ENCODE measurements at regions not wholly inside any gene's neighbourhood (a gene's known extent, or its start where the extent isn't known, plus 50 kb on each side); places are given as distances from the start of the nearest gene placed in this dataset.
"Not testable (repeated sequence)": the region's sequence is repeated elsewhere in the genome, so short reads cannot be mapped to it uniquely, and the experiment has no call there.

DNA sequence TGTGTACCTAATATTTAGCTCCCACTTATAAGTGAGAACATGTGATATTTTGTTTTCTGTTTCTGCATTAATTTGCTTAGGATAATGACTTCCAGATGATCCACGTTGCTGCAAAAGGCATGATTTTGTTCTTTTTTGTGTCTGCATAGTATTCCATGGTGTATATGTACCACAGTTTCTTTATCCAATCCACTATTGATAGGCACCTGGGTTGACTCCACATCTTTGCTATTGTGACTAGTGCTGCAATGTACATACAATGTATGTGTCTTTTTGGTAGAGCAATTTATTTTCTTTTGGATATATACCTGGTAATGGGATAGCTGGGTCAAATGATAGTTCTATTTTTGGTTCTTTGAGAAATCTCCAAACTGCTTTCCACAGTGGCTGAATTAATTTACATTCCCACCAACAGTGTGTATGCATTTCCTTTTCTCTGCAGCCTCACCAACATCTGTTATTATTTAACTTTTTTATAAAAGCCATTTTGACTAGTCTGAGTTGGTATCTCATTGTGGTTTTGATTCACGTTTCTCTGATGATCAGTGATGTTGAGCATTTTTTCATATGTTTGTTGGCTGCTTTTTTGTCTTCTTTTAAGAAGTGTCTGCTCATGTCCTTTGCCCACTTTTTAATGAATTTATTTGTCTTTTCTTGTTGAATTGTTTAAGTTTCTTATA is 102.8 kb upstream of the GAS1 start:
- DNase-seq: not testable (repeated sequence)

DNA sequence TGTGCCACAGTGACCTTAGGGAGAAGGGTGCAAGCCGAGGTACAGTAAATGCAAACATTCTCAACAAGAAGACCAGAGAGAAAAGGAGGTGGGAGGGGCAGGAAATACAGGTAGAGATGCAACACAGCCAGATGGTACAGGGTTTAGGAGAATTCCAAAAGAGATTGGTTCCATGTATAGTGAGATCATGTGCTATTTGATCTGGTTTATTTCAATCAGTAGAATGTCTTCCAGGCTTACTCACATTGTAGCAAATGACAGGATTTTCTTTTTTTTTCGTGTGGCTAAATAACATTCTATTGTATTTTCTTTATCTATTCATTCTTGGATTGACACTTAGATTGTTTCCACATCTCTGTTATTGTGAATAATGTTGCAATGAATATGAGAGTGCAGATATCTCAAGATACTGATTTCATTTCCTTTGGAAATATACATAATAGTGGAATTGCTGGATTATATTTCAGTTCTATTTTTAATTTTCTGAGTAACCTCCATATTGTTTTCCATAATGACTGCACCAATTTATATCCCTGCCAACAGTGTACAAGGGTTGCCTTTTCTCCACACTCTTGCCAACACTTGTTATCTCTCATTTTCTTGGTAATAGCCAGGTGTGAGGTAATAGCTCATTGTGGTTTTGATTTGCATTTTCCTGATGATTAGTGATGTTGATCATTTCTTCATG is 107.8 kb upstream of the GAS1 start:
- DNase-seq: no peak

DNA sequence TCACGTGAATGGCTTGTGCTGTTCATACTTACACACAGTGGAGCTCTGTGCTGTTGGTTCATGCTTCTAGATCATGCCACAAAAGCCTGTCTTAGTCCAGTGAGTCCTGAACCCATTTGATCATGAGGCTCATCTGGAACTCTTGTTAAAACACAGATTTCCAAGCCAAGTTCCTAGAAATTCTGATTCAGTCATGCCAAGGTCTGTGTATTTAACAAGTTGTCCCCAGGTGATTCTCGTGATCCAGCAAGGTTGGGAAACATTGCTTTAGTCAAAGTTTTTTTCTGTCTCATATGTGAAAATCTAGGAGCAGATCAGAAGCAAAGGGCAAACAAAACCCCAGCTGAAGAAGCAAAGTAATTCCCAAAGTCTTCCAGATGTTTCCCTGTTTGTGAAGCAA is 112.5 kb upstream of the GAS1 start:
- no peak for DNase-seq

DNA sequence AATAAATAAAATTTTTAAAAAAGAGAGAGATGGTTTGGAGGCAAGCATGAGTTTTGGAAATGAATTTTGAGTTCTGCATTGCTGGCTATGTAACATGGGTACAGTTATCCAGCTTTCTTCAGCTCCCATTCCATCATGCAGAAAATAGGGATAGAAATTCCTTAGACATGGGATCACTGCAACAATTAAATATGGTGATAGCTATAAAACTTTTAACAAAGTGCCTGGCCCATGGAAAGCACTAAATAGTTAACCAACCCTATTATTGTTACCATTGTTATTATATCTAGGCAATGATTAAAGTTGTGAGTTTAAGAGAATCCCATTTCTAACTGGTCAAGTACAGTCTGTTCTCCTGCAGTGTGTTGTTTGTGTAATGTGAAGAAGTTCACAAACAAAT is 115.4 kb upstream of the GAS1 start:
- no peak for DNase-seq

DNA sequence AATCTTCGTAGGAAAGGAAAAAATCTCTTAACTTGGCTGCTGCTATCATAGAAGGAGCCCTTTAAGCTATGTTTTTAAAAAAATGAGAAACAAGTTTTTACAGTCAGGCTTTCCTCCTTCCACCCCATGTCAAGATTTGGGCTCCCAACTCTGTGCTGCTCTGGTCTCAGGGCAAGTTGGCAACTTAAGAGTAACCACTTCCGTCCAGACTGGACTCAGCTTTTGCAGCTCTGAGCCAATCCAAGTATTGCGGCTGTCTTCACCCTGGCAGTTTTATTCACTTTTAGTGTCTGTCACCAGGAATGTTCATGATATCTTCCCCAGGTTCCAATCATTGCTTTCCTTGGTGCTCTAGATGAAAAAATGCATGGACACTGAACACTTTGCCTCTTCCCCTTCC is 115.9 kb upstream of the GAS1 start:
- DNase-seq: no peak

DNA sequence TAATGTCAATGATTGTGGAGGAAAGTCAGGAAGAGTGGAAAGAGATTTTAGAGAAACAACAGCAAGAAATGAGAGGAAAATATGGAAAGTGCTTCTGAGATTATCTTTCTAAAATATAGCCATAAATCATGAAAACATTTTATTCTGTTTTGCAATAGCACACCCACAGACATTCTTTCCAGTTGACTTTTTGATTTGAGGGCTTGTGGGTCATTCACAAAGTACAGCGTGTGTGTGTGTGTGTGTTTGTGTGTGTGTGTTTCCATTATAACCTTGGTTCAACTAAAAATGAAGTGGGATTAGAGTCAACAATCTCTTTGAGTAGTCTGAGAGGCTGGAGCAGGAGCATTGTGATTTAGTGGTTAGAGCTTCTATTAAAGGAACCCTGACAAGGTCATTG is 116.6 kb upstream of the GAS1 start:
- no peak for DNase-seq

DNA sequence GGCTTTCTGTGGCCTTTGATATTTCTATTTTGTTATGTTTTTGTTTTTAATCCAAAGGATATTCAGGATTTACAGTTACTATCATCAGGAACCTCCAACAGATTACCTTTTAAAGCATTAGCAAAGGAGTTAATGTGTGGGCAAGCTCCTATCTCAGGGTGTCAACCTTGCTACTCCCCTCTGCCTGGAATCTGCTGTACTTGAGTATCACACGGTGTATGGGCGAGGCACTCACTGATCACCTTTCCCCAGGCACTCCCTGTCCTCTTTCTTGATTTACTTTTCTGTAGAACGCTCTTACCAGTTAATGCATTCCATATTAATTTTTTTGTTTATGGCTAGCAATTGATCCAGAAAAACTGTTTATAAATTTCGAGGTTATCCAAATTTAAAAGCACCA is 117.0 kb upstream of the GAS1 start:
- DNase-seq: no peak

DNA sequence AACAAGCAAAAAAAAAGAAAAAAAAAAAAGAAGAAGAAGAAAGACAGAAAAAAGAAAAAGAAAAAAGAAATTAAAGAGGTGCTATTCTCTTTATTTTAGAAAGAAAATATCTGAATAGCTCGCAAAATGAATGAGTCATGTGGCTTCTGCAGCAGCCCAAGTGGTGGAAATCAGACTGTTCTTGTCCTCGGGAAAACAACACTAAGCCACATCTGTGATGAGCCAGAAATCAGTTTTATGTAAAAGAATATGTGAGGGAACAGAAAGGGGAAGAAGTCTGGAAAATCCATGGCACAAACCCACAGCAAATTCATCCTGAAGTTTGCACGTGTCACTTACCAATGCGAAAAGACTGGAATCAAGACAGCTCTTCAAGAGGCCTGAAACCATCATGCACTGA is 118.7 kb upstream of the GAS1 start:
- DNase-seq: no peak

DNA sequence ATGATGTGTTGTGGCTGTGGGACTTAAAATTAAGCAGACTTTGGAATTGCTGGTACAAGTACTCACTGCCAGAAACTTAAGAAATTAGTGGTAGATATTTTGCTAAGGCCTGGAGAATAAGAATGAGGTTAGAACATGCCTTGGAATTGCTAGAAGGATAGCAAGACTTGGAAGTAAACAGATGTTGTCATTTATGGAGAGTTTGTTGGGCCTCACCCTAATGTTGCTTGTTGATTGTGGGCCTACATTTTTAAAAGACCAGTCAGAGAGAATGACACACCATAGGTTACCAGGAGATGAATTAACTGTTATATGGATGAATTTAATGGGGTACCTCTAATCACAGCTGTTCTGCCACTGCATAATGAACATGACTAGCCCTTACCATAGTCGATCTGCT is 120.1 kb upstream of the GAS1 start:
- DNase-seq: no peak

DNA sequence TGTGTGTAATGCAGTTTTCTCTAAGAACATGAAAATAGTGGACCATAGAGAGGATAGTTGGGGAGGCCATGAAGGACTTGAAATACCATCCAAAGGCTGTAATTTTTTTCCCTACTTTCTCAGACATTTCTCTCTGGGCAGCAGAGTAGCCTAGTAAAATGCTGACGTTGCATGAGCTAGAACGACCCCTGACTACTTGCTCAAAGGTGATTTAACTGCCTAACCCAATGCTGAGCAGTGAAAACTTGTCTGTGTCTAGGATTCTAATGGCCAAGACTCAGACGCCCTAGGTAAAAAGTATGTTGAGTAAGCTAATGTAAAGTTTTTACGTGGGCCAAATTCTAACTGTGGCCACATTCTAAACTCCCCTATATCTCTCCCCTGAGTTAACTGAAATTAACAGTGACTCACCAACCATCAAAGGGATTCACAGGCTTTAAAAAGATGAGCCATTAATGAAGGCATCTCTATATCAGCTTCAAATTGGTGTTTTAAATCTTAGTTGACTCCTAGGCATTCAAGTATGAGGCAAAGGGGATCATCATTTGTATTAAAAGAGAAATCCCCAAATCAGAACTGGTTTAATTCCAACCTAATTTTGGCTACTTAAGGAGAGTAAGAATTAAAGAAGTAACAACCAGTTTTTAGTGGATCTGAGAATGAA is 121.0 kb upstream of the GAS1 start:
- no peak for DNase-seq

DNA sequence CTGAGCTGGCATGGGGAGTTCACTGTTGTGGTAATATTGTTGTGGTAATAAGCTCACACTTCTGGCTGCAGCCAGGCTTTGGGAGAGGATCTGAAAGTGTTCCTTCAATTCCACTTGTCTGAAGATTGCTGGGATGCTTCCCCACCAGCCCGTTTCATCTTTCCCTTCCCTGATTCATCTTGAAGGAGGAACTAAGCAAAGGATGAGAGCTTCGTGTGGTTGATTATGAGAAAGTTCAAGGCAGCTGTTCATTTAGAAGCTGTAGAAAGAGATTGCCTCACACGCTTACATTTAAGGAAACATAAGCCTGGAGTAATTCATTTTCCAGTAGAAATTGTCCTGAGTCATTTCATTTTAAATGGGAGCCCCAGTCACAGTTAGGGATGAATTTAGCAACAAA is 122.4 kb upstream of the GAS1 start:
- no peak for DNase-seq

DNA sequence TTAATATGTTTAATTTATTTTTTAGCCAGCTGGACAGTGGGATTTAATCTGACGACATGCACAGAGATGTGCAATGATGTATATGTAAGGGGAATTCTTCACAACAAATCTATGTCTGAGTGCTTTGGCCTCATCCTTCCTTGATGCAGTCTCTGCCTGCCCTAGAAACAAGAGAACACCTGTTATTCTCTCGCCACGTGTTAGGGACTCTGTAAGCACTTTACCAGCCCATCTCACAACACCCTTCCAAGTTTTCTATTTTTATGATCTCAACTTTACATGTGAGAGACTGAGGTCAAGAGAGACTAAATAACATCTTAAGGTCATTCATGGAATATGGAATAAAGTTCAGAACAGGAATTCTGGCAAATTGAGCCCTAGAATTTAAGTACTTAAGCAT is 123.0 kb upstream of the GAS1 start:
- DNase-seq: no peak

DNA sequence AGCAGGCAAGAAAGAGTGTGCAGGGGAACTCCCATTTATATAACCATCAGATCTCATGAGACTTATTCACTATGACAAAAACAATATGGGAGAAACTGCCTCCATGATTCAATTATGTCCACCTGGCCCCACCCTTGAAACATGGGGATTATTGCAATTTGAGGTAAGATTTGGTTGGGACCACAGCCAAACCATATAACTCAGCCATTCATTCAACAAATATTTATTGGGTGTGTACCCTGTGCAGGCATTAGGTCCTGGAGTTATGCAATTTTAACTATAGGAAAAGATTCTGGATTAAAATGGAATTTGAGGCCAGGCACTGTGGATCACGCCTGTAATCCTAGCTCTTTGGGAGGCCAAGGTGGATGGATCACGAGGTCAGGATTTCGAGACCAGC is 124.2 kb upstream of the GAS1 start:
- DNase-seq: no peak

DNA sequence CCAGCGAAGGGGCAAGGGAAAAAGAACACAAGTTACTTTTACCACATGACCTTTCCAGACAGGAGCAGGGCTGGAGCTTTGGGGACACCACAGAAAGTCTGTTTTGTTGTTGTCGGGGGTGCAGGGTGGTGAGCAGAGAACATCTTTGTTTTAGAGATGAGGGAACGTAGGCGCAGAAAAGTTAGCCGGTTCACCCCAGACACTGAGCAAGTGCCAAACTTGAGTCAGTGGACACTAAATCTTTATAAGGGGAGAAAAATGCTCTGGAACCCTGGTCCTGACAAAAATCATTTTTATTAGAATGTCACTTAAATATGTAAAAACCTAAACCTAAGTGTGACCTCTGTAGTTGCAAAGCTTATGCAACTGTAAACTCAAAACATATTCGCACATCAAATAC is 126.4 kb upstream of the GAS1 start:
- DNase-seq: no peak

DNA sequence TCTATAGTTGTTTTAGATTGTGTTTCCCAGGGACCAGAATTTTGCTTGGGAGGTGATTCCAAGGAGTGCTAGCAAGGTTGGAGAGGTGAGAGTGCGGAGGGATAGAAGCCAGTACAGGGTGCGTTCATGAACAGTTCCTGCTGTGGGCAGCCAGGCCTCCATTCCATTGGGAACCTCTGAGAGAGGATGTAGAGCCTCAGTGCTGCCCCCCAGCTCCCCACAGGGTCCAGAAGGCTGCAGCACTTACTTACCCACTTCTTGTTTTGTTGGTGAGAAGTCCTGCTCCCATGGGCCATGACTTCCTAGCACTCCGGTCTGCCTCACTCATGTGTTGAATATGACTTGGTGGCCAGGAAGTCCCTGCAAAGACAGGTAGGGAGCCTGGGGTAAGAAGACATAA is 128.2 kb upstream of the GAS1 start:
- no peak for DNase-seq

DNA sequence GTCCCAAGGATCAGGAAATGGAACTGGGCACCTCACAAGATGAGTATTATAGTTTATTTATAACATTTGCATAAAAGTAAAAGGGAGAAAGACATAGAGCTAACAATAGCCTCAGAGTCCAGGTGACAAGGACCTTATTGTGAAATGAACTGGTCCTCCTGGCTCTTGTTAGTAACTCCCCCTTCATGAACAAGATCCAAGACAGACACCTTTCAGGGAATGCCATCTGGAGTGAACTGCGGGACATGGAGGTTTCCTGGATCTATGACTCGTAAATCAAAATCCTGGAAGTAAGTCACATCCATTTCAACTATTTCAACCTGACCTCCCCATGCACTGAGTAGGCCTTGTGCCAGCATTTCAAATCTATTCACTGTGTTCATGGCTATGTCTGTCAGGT is 129.5 kb upstream of the GAS1 start:
- DNase-seq: no peak

DNA sequence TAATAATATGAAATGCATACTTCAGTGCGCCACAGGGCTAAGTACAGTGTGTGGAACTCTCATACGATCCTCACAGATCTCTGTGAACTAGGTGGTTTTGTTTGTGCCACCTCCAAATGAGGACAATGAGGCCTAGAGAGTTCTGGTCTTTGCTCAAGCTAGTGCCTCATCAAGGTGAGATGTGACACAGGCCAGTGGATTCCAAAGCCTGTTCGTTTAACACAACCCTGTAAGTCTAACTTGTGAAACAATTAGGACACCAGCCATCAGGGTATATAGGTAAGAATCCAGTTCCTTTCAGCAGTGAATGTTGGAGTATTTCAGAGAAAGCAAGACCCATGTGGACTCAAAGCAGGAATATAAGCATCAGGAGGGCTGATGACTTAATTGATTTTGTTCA is 130.7 kb upstream of the GAS1 start:
- DNase-seq: no peak

DNA sequence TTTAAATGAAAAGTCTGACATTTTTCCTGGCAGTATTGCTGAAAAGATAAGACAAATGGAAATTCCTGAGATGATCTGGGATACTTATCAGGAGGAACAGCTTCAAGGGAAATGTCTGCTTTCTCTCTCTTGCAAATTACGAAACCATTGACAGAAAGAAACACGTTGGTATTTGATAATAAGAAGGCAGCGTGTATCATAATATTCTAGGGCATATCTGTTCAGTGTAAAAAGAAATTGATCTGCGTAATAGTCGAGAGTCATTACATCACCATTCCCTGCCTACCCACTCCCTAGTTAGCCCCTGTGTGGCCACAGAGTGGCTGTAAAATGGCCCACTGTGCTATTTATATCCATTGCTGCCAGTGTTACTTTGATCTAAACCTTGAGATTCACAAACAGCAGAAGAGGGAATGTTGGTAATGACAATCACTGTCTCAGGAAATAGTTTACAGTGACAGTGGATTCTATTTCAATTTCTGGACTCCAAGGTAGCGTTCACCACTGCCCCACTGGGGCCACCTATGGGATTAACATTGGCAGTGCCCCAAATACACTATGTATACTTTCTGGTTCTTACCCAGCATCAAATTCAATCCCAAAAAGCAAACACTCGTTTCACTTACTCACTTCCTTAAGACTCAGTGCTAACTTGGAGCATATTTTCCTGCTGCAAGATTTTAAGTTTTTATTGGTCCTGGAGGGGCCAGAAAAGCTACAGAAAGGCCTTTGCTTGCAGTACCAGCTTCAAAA is 133.4 kb upstream of the GAS1 start:
- no peak for DNase-seq

DNA sequence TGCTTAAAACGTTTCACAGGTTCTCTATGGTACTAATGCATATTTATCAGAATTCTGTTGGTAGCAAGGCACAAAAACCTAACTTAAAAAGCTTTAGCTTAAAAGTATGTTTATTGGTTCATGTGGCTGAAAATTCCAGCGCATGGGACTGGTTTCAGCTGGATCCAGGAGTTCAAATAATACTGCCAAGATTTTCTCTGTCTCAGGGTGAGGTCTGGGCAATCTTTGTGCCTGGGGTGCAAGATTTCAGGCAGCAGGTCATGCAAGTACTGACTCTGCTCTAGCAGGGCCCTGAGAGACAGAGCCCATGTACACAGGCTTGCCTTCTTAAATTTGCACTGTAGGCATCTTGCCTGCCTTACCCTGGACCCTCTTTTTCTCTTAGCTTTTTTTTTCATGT is 134.2 kb upstream of the GAS1 start:
- no peak for DNase-seq

DNA sequence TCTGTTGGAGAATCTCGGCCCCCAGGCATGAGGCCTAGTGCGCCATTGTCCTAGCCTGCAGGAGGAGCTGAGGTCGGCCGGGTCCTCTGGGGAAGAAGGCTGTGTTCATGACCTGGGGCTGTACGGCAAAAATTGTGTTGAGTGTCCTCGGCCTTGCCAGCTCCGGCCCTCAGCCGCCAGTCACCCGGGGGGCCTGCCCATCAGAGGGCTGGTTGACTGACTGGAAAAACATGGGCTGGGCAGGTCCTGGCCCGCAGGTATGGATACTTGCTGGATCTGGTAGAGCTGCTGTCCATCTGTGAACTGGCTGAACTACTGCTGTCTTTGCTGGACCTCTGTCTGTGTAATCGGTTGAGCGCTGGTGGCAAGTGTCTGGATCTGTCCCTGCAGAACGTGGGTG is 136.7 kb upstream of the GAS1 start:
- DNase-seq: no peak

DNA sequence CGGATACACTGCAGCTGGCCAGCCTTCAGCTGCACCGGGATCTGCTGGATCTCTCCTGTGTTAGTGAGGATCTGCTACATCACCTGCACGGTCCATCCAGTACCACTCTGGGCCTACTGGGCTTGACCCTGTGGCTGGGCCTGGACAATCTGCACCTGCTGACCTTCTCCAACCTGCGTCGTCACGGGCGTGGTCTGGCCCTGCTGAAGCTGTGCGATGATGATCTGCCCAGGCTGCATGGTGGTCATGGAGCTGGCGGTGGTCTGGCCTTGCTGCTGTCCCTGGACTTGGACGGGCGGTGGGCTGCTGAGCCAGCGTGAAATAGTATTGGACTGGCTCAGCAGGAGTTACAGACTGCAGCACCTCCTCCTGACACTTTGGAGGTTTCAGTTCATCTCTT is 137.1 kb upstream of the GAS1 start:
- DNase-seq: no peak

DNA sequence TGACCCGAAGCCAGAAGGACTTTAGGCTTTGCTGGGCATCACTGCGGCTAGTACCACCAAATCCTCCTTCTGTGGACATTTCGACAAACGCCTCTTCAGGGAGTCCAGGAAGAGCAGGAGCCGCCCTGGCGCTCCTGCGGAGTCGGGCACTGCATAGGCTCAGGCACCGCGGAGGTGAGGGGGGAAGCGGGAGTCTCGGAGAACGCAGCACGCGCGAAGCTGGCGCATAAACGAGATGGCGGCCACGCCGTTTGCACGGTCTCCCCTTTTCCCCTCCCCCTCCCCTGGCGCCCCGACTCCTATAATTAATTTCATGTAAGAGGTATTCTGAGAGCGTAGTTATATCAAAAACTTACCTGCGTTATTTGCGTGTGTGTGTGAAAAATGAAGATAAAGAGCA is 137.8 kb upstream of the GAS1 start:
- DNase-seq: no peak

DNA sequence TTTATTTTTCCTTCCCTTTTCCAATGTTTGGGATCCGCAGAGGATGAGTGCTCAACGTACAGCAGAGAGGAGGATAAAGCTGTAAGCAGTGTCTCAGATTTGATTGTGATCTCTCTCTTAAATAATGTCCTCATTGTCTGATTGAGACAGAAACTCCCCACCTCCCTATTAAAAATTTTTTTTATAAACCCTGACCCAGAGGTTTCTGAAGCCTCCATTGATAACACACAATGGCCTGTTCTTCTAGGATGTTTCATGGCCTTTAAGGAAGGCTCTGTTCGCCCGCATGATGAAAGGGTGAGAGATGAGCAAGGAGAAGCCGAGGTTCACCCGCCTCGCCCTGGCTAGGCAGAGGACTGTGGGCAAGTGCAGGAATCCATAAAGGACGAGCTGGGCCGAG is 138.2 kb upstream of the GAS1 start:
- no peak for DNase-seq
